ENCODE measurements at regions not wholly inside any gene's neighbourhood (a gene's known extent, or its start where the extent isn't known, plus 50 kb on each side); places are given as distances from the start of the nearest gene placed in this dataset.

GRCh38 chr1:87939444-87939843, 610.8 kb downstream of the LMO4 start:
- 54 to 66% methylated on average over 2 of the region's 2 CpGs for WGBS, 2 donors

GRCh38 chr1:87940421-87940820, 611.7 kb downstream of the LMO4 start:
- H3K36me3 ChIP-seq = no peaks in the 10 kb centered on the region
- H3K4me3 ChIP-seq = no peak overlapping the region
- DNase-seq (peak in 1 of 2 donors; percentile 48), ATAC-seq (ENCODE audit: low FRiP score in 2 of 2) (peak; percentile 30 to 56)
- H3K27me3 ChIP-seq = no peaks in the 10 kb centered on the region
- 69 to 76% methylated on average over 4 of the region's 4 CpGs for whole genome bisulfite sequencing, 2 donors
- peak overlapping the region in 1 of 4 donors; percentile 33 for H3K27ac ChIP-seq
- no peaks in the 10 kb centered on the region for H3K9me3 ChIP-seq
- TF ChIP-seq POLR2A (IDR thresholded peaks at IDR 0.05) = no peak
- TF ChIP-seq CTCF (IDR thresholded peaks at IDR 0.05) = no peak
- peak in 1 of 4 donors; percentile 78 for TF ChIP-seq EP300 (IDR thresholded peaks at IDR 0.05)
- peak in 1 of 2 donors; percentile 15 for TF ChIP-seq POLR2AphosphoS5 (IDR thresholded peaks at IDR 0.05)
- H3K4me1 ChIP-seq = peaks cover 0 to 14% (median 2%) of the 10 kb centered on the region in 4 donors

More at GRCh38 chr1:87939444-87939843, 610.8 kb downstream of the LMO4 start:
- DNase-seq = no peak
- TF ChIP-seq POLR2AphosphoS5 (IDR thresholded peaks at IDR 0.05) (no peak), POLR2A (IDR thresholded peaks at IDR 0.05) (no peak), CTCF (IDR thresholded peaks at IDR 0.05) (no peak), EP300 (IDR thresholded peaks at IDR 0.05) (no peak)
- no peaks in the 10 kb centered on the region for H3K27me3 ChIP-seq
- no peaks in the 10 kb centered on the region for H3K36me3 ChIP-seq
- H3K4me3 ChIP-seq = no peak overlapping the region
- no peak overlapping the region for H3K27ac ChIP-seq
- peaks cover 0 to 14% (median 2%) of the 10 kb centered on the region in 4 donors for H3K4me1 ChIP-seq
- peak in 1 of 2 donors; percentile 61 for ATAC-seq (ENCODE audit: low FRiP score in 2 of 2)
- no peaks in the 10 kb centered on the region for H3K9me3 ChIP-seq

GRCh38 chr1:87941337-87941946, 612.8 kb downstream of the LMO4 start:
- DNase-seq = no peak
- Histone ChIP-seq H3K36me3 (no peaks in the 10 kb centered on the region), H3K27me3 (no peaks in the 10 kb centered on the region), H3K9me3 (no peaks in the 10 kb centered on the region), H3K27ac (peak overlapping the region in 1 of 4 donors; percentile 66), H3K4me3 (no peak overlapping the region), H3K4me1 (peaks cover 0 to 14% (median 2%) of the 10 kb centered on the region in 4 donors)
- no peak for ATAC-seq (ENCODE audit: low FRiP score in 2 of 2)
- no peak for TF ChIP-seq CTCF (IDR thresholded peaks at IDR 0.05)
- TF ChIP-seq EP300 (IDR thresholded peaks at IDR 0.05) = no peak
- TF ChIP-seq POLR2AphosphoS5 (IDR thresholded peaks at IDR 0.05) = no peak
- TF ChIP-seq POLR2A (IDR thresholded peaks at IDR 0.05) = no peak
- 11 to 24% methylated on average over 1 of the region's 1 CpG for WGBS, 2 donors

GRCh38 chr1:87942165-87942564, 613.5 kb downstream of the LMO4 start:
- WGBS, 2 donors = 38 to 50% methylated on average over 1 of the region's 1 CpG
- Histone ChIP-seq H3K27me3 (no peaks in the 10 kb centered on the region), H3K4me3 (no peak overlapping the region), H3K36me3 (no peaks in the 10 kb centered on the region), H3K9me3 (no peaks in the 10 kb centered on the region), H3K4me1 (peaks cover 0 to 14% (median 2%) of the 10 kb centered on the region in 4 donors), H3K27ac (peak overlapping the region in 1 of 4 donors; percentile 66)
- peak in 1 of 2 donors; percentile 81 for DNase-seq
- peak in 1 of 2 donors; percentile 57 for ATAC-seq (ENCODE audit: low FRiP score in 2 of 2)
- no peak for TF ChIP-seq POLR2A (IDR thresholded peaks at IDR 0.05)
- peak in 1 of 2 donors; percentile 68 for TF ChIP-seq POLR2AphosphoS5 (IDR thresholded peaks at IDR 0.05)
- TF ChIP-seq CTCF (IDR thresholded peaks at IDR 0.05) = no peak
- TF ChIP-seq EP300 (IDR thresholded peaks at IDR 0.05) = peak in 1 of 4 donors; percentile 91

GRCh38 chr1:87949711-87950110, 621.0 kb downstream of the LMO4 start:
- DNase-seq (no peak), ATAC-seq (ENCODE audit: low FRiP score in 2 of 2) (no peak)
- Histone ChIP-seq H3K4me3 (no peak overlapping the region), H3K4me1 (no peaks in the 10 kb centered on the region), H3K27me3 (no peaks in the 10 kb centered on the region), H3K27ac (no peak overlapping the region), H3K9me3 (no peaks in the 10 kb centered on the region), H3K36me3 (no peaks in the 10 kb centered on the region)
- TF ChIP-seq CTCF (IDR thresholded peaks at IDR 0.05) (no peak), EP300 (IDR thresholded peaks at IDR 0.05) (no peak), POLR2A (IDR thresholded peaks at IDR 0.05) (no peak), POLR2AphosphoS5 (IDR thresholded peaks at IDR 0.05) (no peak)
- 61 to 76% methylated on average over 3 of the region's 3 CpGs for WGBS, 2 donors
